ENCODE measurements at regions not wholly inside any gene's neighbourhood (a gene's known extent, or its start where the extent isn't known, plus 50 kb on each side); places are given as distances from the start of the nearest gene placed in this dataset.
"Not testable (repeated sequence)": the region's sequence is repeated elsewhere in the genome, so short reads cannot be mapped to it uniquely, and the experiment has no call there.

- not testable (repeated sequence) for DNase-seq
These were observed 178.0 kb upstream of the GALNT15 start for GRCh38 chr3:15996496-15996895.

- no peak for DNase-seq
These were observed 177.1 kb upstream of the GALNT15 start for GRCh38 chr3:15997274-15997943.

GRCh38 chr3:15998911-15999310, 175.6 kb upstream of the GALNT15 start:
- DNase-seq: no peak

- DNase-seq: no peak
These were observed 169.7 kb upstream of the GALNT15 start for GRCh38 chr3:16004812-16005211.

- DNase-seq: no peak
These were observed 163.1 kb upstream of the GALNT15 start for GRCh38 chr3:16011376-16011775.

GRCh38 chr3:16012086-16012485, 162.4 kb upstream of the GALNT15 start:
- no peak for DNase-seq

GRCh38 chr3:16013568-16013967, 160.9 kb upstream of the GALNT15 start:
- DNase-seq: no peak

- not testable (repeated sequence) for DNase-seq
These were observed 152.7 kb upstream of the GALNT15 start for GRCh38 chr3:16021801-16022200.

GRCh38 chr3:16023881-16024280, 150.6 kb upstream of the GALNT15 start:
- not testable (repeated sequence) for DNase-seq

GRCh38 chr3:16024548-16024947, 149.9 kb upstream of the GALNT15 start:
- DNase-seq: no peak

GRCh38 chr3:16026753-16027152, 147.7 kb upstream of the GALNT15 start:
- DNase-seq: no peak

- DNase-seq: no peak
These were observed 145.9 kb upstream of the GALNT15 start for GRCh38 chr3:16028604-16029003.

- DNase-seq: no peak
These were observed 144.1 kb upstream of the GALNT15 start for GRCh38 chr3:16030342-16030741.

GRCh38 chr3:16031434-16031833, 143.0 kb upstream of the GALNT15 start:
- no peak for DNase-seq

- DNase-seq: no peak
These were observed 140.4 kb upstream of the GALNT15 start for GRCh38 chr3:16033889-16034687.

- no peak for DNase-seq
These were observed 133.5 kb upstream of the GALNT15 start for GRCh38 chr3:16040991-16041390.

- no peak for DNase-seq
These were observed 125.8 kb upstream of the GALNT15 start for GRCh38 chr3:16048435-16049318.

- DNase-seq: no peak
These were observed 123.6 kb upstream of the GALNT15 start for GRCh38 chr3:16050641-16051467.

GRCh38 chr3:16051691-16052090, 122.8 kb upstream of the GALNT15 start:
- DNase-seq: no peak

GRCh38 chr3:16052964-16053363, 121.5 kb upstream of the GALNT15 start:
- DNase-seq: no peak

- no peak for DNase-seq
These were observed 120.7 kb upstream of the GALNT15 start for GRCh38 chr3:16053794-16054193.

- DNase-seq: no peak
These were observed 118.8 kb upstream of the GALNT15 start for GRCh38 chr3:16055606-16056211.

All from GOT3 (cell line).